ENCODE measurements at regions not wholly inside any gene's neighbourhood (a gene's known extent, or its start where the extent isn't known, plus 50 kb on each side); places are given as distances from the start of the nearest gene placed in this dataset.
A peak's percentile ranks its signal among the peaks of the same experiment; 100 is the strongest.

DNA sequence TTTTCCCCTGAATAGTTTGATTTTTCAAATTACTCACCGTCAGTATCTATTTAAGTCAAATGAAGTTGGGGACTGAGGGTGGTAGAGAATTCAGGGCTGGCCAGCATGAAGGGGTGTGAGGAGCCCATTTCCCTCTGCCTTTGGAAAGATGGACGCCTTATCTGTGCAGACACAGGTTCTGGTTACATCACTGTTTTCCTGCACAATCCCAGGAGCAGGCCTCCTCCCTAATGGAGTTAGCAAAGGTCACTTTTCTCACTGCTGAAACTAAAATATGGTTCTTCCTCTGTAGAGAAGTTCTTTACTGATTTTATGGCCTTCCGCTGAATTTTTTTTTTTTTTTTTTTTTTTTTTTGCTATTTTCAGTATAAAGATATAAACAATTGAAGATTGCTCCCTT, 69.1 kb downstream of the FOXD1 start (continued):
- TF ChIP-seq, protein P1, sequence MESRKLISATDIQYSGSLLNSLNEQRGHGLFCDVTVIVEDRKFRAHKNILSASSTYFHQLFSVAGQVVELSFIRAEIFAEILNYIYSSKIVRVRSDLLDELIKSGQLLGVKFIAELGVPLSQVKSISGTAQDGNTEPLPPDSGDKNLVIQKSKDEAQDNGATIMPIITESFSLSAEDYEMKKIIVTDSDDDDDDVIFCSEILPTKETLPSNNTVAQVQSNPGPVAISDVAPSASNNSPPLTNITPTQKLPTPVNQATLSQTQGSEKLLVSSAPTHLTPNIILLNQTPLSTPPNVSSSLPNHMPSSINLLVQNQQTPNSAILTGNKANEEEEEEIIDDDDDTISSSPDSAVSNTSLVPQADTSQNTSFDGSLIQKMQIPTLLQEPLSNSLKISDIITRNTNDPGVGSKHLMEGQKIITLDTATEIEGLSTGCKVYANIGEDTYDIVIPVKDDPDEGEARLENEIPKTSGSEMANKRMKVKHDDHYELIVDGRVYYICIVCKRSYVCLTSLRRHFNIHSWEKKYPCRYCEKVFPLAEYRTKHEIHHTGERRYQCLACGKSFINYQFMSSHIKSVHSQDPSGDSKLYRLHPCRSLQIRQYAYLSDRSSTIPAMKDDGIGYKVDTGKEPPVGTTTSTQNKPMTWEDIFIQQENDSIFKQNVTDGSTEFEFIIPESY (IDR thresholded peaks at IDR 0.05; ENCODE audit: borderline replicate concordance, low read depth) = no peak
- TF ChIP-seq RCOR1 (IDR thresholded peaks at IDR 0.05; ENCODE audit: low read length) = no peak
- TF ChIP-seq POLR2AphosphoS5 (IDR thresholded peaks at IDR 0.05; ENCODE audit: low read depth, low read length) = no peak
- no peak for TF ChIP-seq SIN3A (IDR thresholded peaks at IDR 0.05; ENCODE audit: borderline replicate concordance, low read depth, low read length)
- no peak for TF ChIP-seq TEAD4 (IDR thresholded peaks at IDR 0.05; ENCODE audit: borderline replicate concordance, insufficient read depth)
- TF ChIP-seq CHD2 (IDR thresholded peaks at IDR 0.05; ENCODE audit: low read length, partially characterized antibody) = no peak
- no peak for TF ChIP-seq EP300 (IDR thresholded peaks at IDR 0.05; ENCODE audit: borderline replicate concordance in 1 of 2, low read depth in 1 of 2, low read length in 1 of 2)
- no peak for TF ChIP-seq EZH2phosphoT487 (IDR thresholded peaks at IDR 0.05; ENCODE audit: borderline replicate concordance, low read depth)
- TF ChIP-seq JUND (IDR thresholded peaks at IDR 0.05) = no peak

DNA sequence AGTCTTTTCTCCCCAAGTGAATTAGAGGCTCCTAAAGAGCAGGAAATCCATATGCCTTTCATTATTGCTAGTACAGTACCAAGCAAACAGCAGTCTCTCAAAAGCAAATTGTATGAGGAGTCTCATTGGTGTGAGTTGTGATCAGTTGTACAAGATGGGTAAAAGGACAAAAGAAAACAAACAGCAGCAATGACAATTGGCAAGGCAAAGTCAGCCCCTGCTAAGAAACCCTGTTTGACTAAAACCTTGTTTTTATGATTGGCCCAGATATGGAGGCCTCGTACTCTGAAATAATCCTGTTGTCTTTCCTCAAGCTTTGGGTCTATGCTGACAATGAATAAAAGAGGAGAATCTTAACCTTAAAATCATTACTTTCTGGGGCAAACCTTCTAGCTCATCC, 69.8 kb downstream of the FOXD1 start:
- Histone ChIP-seq H3K9me2 (no peaks in the 10 kb centered on the region), H3K9me3 (0 out of 2 replicates have a peak, but pooled peaks cover under 1% of the 10 kb centered on the region), H3K4me1 (ENCODE audit: control insufficient read depth in 1 of 2, insufficient read depth in 2 of 2, low read depth in 1 of 2, low read length in 1 of 2) (peaks cover 0 to 25% of the 10 kb centered on the region in 2 experiments), H3K79me2 (ENCODE audit: insufficient read depth) (no peaks in the 10 kb centered on the region), H3K36me3 (replicated peaks in 1 of 2; ENCODE audit: control insufficient read depth in 1 of 2, insufficient read depth in 2 of 2, low read length in 1 of 2) (no peaks in the 10 kb centered on the region), H4K20me1 (ENCODE audit: insufficient read depth) (no peaks in the 10 kb centered on the region), H3K27ac (ENCODE audit: low read depth in 2 of 2, low read length in 1 of 2) (no peak overlapping the region; a peak in 1 of 4 replicates), H3K4me2 (no peak overlapping the region), H3F3A (replicated peaks; ENCODE audit: insufficient read depth) (peaks cover 39% of the 10 kb centered on the region), H3K27me3 (ENCODE audit: insufficient read depth) (no peaks in the 10 kb centered on the region), H3K9ac (no peak overlapping the region), H2AFZ (ENCODE audit: low read depth) (peak overlapping the region; percentile 2; the same call in 1 of the 2 replicates), H3K4me3 (ENCODE audit: low read depth in 2 of 2, low read length in 1 of 2) (no peak overlapping the region)
- ChIA-PET CTCF (interaction anchor here (0.9 to 1.0 kb wide), 2 partner anchors 8 to 163 kb away, joined by 3 to 4 read pairs; no protein-coding TSS in a partner anchor), POLR2A (no interaction called here)
- TF ChIP-seq FOSL2 (IDR thresholded peaks at IDR 0.05; ENCODE audit: borderline replicate concordance, low read depth) = no peak
- TF ChIP-seq, protein P2, sequence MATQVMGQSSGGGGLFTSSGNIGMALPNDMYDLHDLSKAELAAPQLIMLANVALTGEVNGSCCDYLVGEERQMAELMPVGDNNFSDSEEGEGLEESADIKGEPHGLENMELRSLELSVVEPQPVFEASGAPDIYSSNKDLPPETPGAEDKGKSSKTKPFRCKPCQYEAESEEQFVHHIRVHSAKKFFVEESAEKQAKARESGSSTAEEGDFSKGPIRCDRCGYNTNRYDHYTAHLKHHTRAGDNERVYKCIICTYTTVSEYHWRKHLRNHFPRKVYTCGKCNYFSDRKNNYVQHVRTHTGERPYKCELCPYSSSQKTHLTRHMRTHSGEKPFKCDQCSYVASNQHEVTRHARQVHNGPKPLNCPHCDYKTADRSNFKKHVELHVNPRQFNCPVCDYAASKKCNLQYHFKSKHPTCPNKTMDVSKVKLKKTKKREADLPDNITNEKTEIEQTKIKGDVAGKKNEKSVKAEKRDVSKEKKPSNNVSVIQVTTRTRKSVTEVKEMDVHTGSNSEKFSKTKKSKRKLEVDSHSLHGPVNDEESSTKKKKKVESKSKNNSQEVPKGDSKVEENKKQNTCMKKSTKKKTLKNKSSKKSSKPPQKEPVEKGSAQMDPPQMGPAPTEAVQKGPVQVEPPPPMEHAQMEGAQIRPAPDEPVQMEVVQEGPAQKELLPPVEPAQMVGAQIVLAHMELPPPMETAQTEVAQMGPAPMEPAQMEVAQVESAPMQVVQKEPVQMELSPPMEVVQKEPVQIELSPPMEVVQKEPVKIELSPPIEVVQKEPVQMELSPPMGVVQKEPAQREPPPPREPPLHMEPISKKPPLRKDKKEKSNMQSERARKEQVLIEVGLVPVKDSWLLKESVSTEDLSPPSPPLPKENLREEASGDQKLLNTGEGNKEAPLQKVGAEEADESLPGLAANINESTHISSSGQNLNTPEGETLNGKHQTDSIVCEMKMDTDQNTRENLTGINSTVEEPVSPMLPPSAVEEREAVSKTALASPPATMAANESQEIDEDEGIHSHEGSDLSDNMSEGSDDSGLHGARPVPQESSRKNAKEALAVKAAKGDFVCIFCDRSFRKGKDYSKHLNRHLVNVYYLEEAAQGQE (IDR thresholded peaks at IDR 0.05; ENCODE audit: low read depth, low read length) = no peak
- no peak for TF ChIP-seq NRF1 (IDR thresholded peaks at IDR 0.05; ENCODE audit: low read depth, low read length)
- TF ChIP-seq FOXM1 (IDR thresholded peaks at IDR 0.05; ENCODE audit: low read depth) = no peak
- TF ChIP-seq, protein P1 (IDR thresholded peaks at IDR 0.05; ENCODE audit: borderline replicate concordance, low read depth) = no peak
- TF ChIP-seq, protein P3, sequence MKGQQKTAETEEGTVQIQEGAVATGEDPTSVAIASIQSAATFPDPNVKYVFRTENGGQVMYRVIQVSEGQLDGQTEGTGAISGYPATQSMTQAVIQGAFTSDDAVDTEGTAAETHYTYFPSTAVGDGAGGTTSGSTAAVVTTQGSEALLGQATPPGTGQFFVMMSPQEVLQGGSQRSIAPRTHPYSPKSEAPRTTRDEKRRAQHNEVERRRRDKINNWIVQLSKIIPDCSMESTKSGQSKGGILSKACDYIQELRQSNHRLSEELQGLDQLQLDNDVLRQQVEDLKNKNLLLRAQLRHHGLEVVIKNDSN (IDR thresholded peaks at IDR 0.05; ENCODE audit: borderline replicate concordance, low read depth) = no peak
- TF ChIP-seq ELF1 (IDR thresholded peaks at IDR 0.05) = no peak
- TF ChIP-seq, protein P4, sequence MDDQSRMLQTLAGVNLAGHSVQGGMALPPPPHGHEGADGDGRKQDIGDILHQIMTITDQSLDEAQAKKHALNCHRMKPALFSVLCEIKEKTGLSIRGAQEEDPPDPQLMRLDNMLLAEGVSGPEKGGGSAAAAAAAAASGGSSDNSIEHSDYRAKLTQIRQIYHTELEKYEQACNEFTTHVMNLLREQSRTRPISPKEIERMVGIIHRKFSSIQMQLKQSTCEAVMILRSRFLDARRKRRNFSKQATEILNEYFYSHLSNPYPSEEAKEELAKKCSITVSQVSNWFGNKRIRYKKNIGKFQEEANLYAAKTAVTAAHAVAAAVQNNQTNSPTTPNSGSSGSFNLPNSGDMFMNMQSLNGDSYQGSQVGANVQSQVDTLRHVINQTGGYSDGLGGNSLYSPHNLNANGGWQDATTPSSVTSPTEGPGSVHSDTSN (IDR thresholded peaks at IDR 0.05) = no peak
- no peak for TF ChIP-seq NFIC (IDR thresholded peaks at IDR 0.05; ENCODE audit: borderline replicate concordance)
- 93% methylated on average over 1 of the region's 1 CpG for WGBS (ENCODE audit: low lambda C conversion rate)
- no peak for DNase-seq
